DND-41 (cell line): ENCODE measurements at regions not wholly inside any gene's neighbourhood (a gene's known extent, or its start where the extent isn't known, plus 50 kb on each side); places are given as distances from the start of the nearest gene placed in this dataset.

ENCODE experiments used
- ATAC-seq: fragments of 200-7000 bp; cut with Tn5 transposase; 3 replicates; pipeline ENCODE4 v1.9.1; 2021; ENCODE audit warnings: low read depth; ENCODE audit not compliant: insufficient read depth
- DNase-seq: peaks from one replicate; pipeline ENCODE4 v3.0.0-alpha.2; 2020
- H2AFZ ChIP-seq: 2 replicates; pipeline ENCODE4 v1.6.0; 2012; ENCODE audit warnings: low read depth, low read length
- H3K27ac ChIP-seq: 2 replicates; pipeline ENCODE4 v1.5.1; 2012; ENCODE audit warnings: low read length, inconsistent platforms
- H3K27me3 ChIP-seq: fragments of 200-600 bp; sonication (generic); 2 replicates; pipeline ENCODE4 v1.6.0; 2012; ENCODE audit warnings: low read length, mild to moderate bottlenecking, inconsistent platforms; ENCODE audit not compliant: insufficient read depth, poor library complexity
- H3K36me3 ChIP-seq: 2 replicates; pipeline ENCODE4 v1.5.1; 2012; ENCODE audit warnings: low read length, inconsistent platforms; ENCODE audit not compliant: insufficient read depth
- H3K4me1 ChIP-seq: 2 replicates; pipeline ENCODE4 v1.5.1; 2012; ENCODE audit warnings: mild to moderate bottlenecking, low read length; ENCODE audit not compliant: insufficient read depth
- H3K4me2 ChIP-seq: 2 replicates; pipeline ENCODE4 v1.6.0; 2012; ENCODE audit warnings: mild to moderate bottlenecking, moderate library complexity, low read length, inconsistent platforms; ENCODE audit not compliant: insufficient read depth
- H3K4me3 ChIP-seq, 2 experiments: fragments of 200-600 bp in 1 of 2; shearing (Covaris generic) in 1 of 2; 2 replicates each; pipeline ENCODE4 v1.5.1; 2012 to 2016; ENCODE audit warnings: inconsistent platforms in 2 of 2, low read length in 2 of 2, mild to moderate bottlenecking in 2 of 2, low read depth in 1 of 2, moderate library complexity in 1 of 2
- H3K79me2 ChIP-seq: 2 replicates; pipeline ENCODE4 v1.6.0; 2012; ENCODE audit warnings: low read length, inconsistent platforms; ENCODE audit not compliant: insufficient read depth
- H3K9ac ChIP-seq: 2 replicates; pipeline ENCODE4 v1.6.0; 2012; ENCODE audit warnings: low read depth, mild to moderate bottlenecking, inconsistent platforms, low read length, moderate library complexity
- H3K9me3 ChIP-seq: 2 replicates; pipeline ENCODE4 v1.5.1; 2012; ENCODE audit warnings: low read length, moderate library complexity, mild to moderate bottlenecking, inconsistent platforms; ENCODE audit not compliant: insufficient read depth, severe bottlenecking
- H4K20me1 ChIP-seq: 2 replicates; pipeline ENCODE4 v1.6.0; 2012; ENCODE audit warnings: low read length; ENCODE audit not compliant: insufficient read depth
- EZH2 ChIP-seq: IDR thresholded peaks from 3 replicates; pipeline ENCODE4 v1.6.1; 2012; ENCODE audit warnings: borderline replicate concordance, low read depth, mild to moderate bottlenecking, moderate library complexity, low read length, inconsistent platforms; ENCODE audit not compliant: severe bottlenecking
- TF ChIP-seq, protein P1 (sequence below): IDR thresholded peaks from 2 replicates; pipeline ENCODE4 v1.5.1; 2012; ENCODE audit warnings: borderline replicate concordance, low read length, moderate library complexity, mild to moderate bottlenecking; ENCODE audit not compliant: poor library complexity, severe bottlenecking; ENCODE audit errors: extremely low read depth

- no peak overlapping the region for H3K4me2 ChIP-seq
- H3K27ac ChIP-seq: no peak overlapping the region
- no peaks in the 10 kb centered on the region for H3K27me3 ChIP-seq
- ATAC-seq: no peak
- no peak overlapping the region for H3K4me3 ChIP-seq
- H2AFZ ChIP-seq: no peak overlapping the region
- DNase-seq: no peak
- no peaks in the 10 kb centered on the region for H3K79me2 ChIP-seq
- no peak for TF ChIP-seq EZH2
- TF ChIP-seq, protein P1, sequence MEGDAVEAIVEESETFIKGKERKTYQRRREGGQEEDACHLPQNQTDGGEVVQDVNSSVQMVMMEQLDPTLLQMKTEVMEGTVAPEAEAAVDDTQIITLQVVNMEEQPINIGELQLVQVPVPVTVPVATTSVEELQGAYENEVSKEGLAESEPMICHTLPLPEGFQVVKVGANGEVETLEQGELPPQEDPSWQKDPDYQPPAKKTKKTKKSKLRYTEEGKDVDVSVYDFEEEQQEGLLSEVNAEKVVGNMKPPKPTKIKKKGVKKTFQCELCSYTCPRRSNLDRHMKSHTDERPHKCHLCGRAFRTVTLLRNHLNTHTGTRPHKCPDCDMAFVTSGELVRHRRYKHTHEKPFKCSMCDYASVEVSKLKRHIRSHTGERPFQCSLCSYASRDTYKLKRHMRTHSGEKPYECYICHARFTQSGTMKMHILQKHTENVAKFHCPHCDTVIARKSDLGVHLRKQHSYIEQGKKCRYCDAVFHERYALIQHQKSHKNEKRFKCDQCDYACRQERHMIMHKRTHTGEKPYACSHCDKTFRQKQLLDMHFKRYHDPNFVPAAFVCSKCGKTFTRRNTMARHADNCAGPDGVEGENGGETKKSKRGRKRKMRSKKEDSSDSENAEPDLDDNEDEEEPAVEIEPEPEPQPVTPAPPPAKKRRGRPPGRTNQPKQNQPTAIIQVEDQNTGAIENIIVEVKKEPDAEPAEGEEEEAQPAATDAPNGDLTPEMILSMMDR: no peak
- no peak overlapping the region for H3K9ac ChIP-seq
- H4K20me1 ChIP-seq: no peaks in the 10 kb centered on the region
- no peaks in the 10 kb centered on the region for H3K36me3 ChIP-seq
- no peaks in the 10 kb centered on the region for H3K9me3 ChIP-seq
- H3K4me1 ChIP-seq: no peaks in the 10 kb centered on the region
These were observed 505.0 kb downstream of the SLC16A7 start for GRCh38 chr12:60100852-60101251.

- H2AFZ ChIP-seq: no peak overlapping the region
- no peaks in the 10 kb centered on the region for H3K79me2 ChIP-seq
- no peaks in the 10 kb centered on the region for H3K4me1 ChIP-seq
- no peak overlapping the region for H3K9ac ChIP-seq
- ATAC-seq: no peak
- no peak overlapping the region for H3K27ac ChIP-seq
- H3K36me3 ChIP-seq: no peaks in the 10 kb centered on the region
- no peaks in the 10 kb centered on the region for H3K9me3 ChIP-seq
- TF ChIP-seq, protein P1: no peak
- TF ChIP-seq EZH2: no peak
- no peaks in the 10 kb centered on the region for H3K27me3 ChIP-seq
- H3K4me3 ChIP-seq: no peak overlapping the region
- no peak overlapping the region for H3K4me2 ChIP-seq
- no peaks in the 10 kb centered on the region for H4K20me1 ChIP-seq
- no peak for DNase-seq
These were observed 505.9 kb downstream of the SLC16A7 start for GRCh38 chr12:60101715-60102114.

DNA sequence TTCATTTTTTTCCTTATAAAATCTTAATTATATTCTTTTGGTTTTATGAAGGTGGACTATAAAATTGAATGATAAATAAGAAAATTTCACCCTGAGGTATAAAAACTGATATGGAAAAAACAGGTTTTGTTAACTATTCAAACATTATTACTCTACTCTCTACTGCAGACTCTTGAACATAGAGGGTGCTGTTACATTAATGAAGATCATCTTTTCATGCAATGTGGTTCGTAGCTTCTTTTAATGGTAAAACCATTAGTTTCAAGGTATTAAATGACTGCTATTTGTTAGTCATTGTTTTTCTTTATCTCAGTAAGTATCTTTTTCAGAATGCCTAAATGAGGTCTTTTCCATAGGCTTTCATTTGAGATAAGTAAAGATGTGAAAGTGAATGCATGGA is 510.4 kb downstream of the SLC16A7 start:
- Histone ChIP-seq H3K4me2 (no peak overlapping the region), H2AFZ (no peak overlapping the region), H3K4me1 (no peaks in the 10 kb centered on the region), H3K9me3 (no peaks in the 10 kb centered on the region), H3K9ac (no peak overlapping the region), H3K79me2 (no peaks in the 10 kb centered on the region), H3K27me3 (no peaks in the 10 kb centered on the region), H3K4me3 (no peak overlapping the region), H3K36me3 (no peaks in the 10 kb centered on the region), H3K27ac (no peak overlapping the region), H4K20me1 (no peaks in the 10 kb centered on the region)
- DNase-seq (no peak), ATAC-seq (no peak)
- TF ChIP-seq, protein P1: peak; percentile 18
- no peak for TF ChIP-seq EZH2

- no peaks in the 10 kb centered on the region for H4K20me1 ChIP-seq
- no peak overlapping the region for H3K4me2 ChIP-seq
- no peak for ATAC-seq
- no peak overlapping the region for H2AFZ ChIP-seq
- H3K4me3 ChIP-seq: no peak overlapping the region
- no peak overlapping the region for H3K9ac ChIP-seq
- H3K36me3 ChIP-seq: no peaks in the 10 kb centered on the region
- H3K27ac ChIP-seq: no peak overlapping the region
- H3K79me2 ChIP-seq: no peaks in the 10 kb centered on the region
- no peak for DNase-seq
- no peaks in the 10 kb centered on the region for H3K27me3 ChIP-seq
- H3K4me1 ChIP-seq: no peaks in the 10 kb centered on the region
- no peak for TF ChIP-seq EZH2
- TF ChIP-seq, protein P1: no peak
- no peaks in the 10 kb centered on the region for H3K9me3 ChIP-seq
These were observed 512.2 kb downstream of the SLC16A7 start for GRCh38 chr12:60107992-60108391.
